ENCODE measurements at regions not wholly inside any gene's neighbourhood (a gene's known extent, or its start where the extent isn't known, plus 50 kb on each side); places are given as distances from the start of the nearest gene placed in this dataset.

DNA sequence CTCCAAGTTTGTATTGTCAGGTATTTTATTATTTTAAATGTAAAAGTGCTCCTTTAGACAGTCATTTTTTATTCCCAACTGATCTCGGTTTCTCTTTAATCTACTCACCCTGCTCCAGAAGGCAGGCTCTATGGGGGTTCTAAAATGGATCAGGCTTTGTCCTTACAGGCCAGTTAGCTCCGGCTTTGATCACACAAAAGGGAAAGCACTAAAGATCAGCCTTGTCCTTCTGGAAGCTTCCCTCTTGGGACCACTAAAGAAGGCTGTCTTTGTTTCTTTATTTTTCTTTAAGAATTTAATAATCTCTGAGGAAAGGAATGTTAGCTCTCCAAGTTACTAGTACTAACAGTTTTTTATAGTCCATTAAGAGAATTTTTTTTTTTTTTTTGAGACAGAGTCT, 560.5 kb upstream of the ZNF717 start:
- no peak for DNase-seq (ENCODE audit: low read depth)

DNA sequence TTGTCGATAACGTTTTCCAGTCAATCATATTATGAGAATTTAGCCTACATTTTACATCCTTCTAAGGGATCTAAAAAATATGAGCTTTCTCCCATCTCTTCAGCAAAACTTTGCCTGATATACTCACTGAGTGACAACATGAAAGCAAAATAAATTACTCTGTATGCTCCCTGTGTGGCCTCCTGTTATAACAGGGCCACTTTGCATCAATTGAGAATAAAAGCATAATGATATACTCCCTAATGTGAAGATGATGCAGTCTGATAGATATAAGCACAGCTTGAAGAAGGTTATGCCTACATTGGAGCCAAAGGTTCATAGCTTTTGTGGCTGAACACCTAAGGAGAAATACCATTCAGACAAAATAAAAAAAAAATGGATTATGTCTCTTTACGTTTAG, 561.3 kb upstream of the ZNF717 start:
- DNase-seq (ENCODE audit: low read depth): no peak

DNA sequence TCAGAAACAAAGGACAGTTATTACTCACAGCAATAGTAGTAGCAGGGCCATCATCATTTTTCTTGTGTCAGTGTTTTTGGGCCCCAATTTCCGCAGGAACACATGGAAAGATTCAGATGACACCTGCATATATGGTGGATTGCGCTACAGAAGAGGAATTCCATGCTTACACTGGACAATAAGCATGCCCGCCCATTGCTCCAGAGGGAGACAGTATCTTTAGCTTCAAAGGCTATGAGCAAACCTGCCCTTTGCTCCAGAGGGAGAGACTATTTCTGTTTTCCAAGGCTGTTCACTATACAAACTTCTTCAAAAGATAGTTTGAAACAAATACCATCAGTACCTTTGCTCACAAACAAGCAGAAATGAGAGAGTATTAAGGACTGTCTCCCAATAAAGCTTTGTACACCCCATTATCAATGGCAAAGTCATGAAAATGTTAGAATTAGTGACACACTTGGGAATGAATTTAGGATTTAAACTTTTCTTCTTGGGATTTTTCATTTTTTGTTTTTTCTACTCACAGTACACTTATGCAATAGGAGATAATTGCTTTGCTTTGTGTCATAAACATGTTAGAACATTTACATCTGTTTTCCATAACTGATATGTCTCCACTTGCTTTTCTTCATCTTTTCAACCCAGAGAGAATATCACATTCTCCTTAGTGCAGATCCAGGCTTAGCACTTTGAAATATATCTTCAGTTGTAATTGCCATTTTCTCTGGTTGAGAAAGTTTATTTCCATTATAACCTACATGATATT, 564.5 kb upstream of the ZNF717 start:
- no peak for DNase-seq (ENCODE audit: low read depth)

DNA sequence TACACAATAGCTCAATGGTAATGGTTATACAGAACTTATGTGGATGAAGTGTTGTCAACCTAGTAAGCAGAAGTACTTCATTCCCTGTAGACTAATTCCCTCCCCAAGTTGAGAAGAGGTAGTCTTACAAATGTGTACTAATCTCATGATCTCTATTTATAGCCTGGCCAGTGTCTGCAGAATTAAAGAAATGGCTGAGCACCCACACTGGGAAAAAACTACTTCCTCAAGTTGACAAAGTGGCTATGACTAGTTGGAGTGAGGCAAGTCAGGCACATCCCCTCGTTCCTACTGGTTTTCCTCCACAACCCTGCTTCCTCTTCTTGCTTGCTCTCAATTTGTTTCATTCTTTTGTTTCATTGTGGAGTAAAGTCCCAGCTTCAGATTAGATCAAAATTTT, 566.7 kb upstream of the ZNF717 start:
- no peak for DNase-seq (ENCODE audit: low read depth)

DNA sequence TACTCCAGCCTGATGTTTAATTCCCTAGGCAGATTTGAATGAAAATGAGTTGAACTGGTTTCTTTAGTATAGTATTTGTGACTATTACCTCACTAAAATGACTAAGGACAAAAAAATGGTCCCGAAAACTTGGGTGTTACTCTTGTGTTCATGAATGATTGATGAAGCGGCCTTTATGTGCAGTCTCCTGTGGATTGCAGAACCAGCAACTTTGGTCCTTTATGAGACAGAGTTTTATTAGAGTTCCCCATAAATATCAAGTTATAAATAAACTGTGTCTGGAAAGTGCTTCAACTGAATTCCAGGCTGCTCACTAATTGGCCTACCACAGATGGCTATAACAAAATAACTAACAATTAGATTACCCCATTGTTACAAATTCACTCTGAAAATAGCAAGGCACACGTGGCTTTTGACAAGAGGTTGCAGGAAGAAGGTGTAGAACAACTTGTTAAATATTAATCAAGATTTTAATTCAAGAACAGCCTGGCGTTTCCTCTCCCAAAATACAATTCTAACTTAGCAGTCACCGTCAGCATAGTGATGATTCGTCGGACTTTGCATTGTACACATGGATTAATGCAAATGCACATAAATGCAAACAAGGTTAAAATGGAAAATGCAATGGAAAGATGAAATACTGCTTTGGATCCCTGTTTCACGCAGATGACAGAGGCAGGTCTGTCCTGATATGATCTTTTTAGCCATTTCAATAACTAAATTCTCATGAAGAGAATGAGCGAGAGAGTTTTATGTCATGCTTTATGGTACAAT, 567.3 kb upstream of the ZNF717 start:
- no peak for DNase-seq (ENCODE audit: low read depth)

DNA sequence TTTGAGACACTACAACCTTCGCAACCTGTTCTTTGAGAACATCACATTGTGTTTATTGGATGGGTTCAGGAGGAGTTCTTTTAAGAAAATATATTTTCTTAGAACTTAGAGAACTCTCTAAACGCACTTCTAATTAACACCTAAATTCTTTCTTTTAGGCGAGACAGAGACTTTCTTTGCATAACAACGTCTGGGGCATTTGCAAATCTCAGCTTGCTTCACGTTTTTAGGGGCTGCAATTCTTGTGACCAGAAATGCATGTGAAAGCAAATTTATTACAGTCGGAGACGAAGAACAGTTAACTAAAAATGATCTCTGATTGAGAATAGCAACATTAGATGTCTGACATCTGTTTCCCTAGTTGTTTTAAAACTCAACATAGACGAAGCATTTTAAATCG, 568.3 kb upstream of the ZNF717 start:
- no peak for DNase-seq (ENCODE audit: low read depth)

DNA sequence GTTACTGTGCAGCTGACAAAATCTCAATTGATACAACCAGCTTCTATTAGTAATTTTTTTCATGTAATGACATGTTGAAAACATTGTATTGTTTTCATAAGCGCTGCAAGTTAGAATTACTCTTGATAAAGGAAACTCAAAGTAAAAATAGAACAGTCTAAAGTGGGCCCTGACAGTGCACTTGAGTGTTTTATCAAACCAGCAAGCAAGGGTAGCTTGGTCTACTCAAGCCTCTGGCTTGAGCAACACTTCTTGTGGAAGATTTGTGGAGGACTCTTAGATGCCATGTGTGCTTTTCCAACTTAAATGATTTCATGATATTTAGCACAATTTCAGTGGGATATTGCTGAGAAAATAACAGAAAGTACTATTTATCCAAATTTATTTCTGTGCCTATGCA, 575.7 kb upstream of the ZNF717 start:
- no peak for DNase-seq (ENCODE audit: low read depth)

DNA sequence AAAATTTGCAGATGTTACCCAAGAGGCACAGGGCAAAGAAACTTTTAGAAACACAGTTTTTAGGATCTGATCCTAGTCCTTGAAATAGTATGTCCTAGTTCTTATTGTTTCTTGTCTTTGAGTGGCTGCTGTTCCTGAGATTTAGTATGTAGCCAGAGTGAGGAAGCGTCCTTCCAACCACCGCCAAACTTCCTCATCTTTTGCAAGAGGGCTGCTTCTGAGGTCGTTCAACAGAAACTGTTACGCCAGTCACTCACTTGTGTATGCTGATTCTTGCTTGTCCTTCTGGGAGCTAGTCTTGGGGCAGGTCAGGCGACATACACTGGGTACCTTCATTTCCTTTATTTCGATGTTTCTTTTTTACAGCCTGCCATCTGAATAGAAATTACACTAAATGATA, 577.3 kb upstream of the ZNF717 start:
- DNase-seq (ENCODE audit: low read depth): no peak

DNA sequence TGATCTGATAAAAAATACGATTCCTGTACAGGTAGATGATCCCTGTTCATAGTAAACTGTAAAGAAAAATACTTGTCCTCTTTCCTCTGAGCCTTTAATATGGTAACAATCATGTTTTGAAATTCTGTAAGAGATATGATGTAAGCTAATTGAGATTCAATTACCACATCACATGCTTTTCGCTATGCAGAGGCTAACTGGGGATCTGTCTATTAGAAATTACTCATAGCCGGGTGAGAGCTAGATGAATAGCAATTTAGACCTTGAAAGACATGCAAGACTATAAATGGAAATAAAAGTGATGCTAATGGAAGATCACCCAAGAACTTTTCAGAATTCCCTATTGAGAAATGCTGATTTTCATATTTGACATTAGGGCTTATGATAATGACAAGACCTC, 579.9 kb upstream of the ZNF717 start:
- no peak for DNase-seq (ENCODE audit: low read depth)

DNA sequence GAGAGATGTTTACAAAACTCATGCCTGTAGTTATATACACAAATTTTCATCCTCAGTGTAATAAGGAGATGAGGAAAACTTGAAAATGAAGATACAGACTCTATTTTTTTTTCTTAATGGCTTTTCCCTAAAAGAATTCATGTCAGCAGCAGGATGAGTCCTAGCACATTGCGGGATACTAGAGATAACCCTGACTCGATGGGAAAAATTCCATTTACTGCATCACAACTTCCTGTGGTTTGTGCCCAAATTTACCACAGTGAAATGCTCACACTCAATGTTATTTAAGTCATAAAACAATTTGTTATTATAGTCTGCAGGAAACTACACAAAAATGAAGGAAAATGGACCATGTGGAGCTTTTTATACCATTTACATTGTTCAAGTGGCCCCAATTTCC, 581.9 kb upstream of the ZNF717 start:
- DNase-seq (ENCODE audit: low read depth): no peak

DNA sequence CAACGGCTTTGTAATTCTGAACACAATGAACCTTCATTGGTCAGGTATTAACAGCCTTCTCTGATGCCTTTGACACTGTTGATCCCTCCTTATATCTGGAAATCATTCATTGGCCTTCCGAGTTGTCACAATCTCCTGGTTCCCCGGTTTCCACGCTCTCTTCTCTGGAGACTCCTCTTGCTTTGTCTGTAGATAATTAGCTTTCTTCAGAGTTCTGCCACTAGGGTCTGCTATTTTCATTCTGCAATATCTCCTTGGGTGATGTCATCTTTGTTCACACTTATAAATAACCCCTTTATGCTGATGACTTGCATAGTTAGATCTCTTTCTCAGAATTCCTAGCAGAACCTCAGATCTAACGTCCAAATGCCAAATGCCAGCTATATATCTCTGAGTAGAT, 583.8 kb upstream of the ZNF717 start:
- peak; percentile 5 for DNase-seq (ENCODE audit: low read depth)

DNA sequence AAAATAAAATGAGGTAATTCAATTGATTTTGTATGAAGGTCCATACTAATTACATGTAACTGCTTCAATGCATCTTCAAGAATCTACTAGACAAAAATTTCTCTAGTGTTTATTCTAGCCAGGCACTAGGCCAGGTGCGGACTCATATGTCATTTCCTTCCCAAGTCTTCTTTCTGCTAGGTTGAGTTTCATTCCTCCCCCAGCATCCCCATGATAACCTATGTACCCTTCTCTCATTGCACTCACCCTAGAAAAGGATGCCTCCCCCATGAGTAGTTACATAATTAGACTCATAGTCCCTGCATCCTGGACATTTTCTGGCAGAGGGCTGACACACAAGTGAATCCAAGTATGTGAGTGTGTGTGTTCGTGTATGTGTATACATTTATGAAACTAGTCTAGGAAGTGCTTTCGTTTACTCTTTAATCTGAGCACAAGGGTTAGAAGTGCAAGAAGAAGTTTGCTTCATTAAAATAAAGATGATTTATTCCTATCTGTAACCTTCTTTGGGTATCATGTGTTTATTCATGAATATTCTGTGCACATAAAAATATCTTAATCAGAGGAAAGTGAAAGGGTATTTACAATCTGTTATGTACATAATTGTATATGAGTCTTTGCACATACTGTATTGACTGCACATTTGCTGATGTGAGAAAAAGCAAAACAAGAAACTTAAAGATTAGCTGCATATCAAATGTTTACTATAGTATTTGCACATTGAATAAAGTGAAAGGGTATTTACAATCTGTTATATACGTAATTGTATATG, 585.6 kb upstream of the ZNF717 start:
- no peak for DNase-seq (ENCODE audit: low read depth)

DNA sequence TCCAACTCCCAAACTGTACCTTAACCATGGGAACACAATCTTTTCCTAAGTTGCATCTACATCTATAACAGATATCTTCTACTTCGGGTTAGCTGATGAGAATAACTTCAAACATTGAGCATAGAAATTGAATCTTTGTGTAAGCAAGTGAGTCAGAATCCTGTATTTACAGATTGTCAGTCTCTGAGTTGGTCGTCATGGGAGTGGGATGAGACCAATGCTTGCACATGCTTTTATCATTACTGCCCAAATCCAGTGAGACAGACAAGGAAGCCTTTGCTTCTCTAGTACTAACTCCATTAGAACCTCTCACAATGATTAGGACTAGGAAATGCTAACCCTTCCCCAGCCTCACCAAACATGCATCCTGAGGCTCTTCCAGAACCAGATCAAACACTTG, 587.1 kb upstream of the ZNF717 start:
- no peak for DNase-seq (ENCODE audit: low read depth)

DNA sequence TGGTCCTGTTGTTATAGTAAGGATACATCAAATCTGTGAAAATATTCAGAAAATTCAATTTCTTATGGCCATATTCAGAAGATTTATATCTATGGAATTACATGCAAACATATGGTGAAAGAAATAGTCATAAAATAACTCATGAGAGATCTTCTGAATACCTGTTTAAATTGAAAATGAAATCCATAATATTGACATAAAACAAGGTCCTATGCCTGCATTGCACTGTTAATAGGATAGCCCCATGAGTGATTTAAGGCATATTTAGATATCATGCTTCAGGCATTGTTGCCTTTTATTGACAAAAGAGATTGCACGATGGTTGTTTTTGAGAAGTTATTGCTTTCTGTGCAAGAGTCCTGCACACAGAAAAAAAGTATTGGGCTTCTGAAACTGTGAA, 591.7 kb upstream of the ZNF717 start:
- DNase-seq (ENCODE audit: low read depth): no peak

DNA sequence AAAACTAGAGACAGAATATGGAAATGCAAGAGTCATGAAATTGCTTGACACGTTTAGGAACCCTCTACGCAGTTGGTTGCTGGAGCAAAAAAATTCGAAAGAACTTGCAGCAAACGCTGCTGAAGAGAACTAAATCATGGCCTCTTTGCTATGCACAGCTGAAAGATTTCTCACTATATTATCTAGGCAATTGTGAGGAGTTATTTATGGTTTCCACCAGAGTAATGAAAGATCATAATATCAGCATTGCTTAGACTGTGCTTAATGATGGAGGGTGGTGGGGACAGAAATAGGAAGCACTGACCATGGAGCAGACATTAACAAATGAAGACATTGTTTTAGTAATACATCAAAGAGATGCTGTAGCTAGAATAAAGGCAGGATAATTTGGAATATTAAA, 593.4 kb upstream of the ZNF717 start:
- no peak for DNase-seq (ENCODE audit: low read depth)

DNA sequence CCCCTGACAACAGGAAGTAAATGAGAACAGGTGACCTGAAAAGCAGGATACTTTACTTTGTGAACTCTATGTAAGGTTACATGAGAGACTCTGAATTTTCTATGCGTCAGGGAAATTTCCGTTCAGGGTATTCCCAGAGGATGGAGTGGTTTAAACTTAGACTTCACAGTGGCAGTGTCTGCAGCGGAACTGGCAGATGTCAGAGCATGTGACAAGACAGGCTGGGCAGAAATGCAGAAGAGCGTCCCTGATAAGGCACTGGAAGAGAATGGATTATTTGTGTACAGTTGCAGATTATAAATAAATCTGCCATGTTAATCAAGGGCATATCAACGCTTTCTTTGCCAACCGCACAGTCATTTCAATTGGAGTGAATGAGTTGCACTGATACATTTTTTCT, 598.4 kb upstream of the ZNF717 start:
- DNase-seq (ENCODE audit: low read depth): no peak

DNA sequence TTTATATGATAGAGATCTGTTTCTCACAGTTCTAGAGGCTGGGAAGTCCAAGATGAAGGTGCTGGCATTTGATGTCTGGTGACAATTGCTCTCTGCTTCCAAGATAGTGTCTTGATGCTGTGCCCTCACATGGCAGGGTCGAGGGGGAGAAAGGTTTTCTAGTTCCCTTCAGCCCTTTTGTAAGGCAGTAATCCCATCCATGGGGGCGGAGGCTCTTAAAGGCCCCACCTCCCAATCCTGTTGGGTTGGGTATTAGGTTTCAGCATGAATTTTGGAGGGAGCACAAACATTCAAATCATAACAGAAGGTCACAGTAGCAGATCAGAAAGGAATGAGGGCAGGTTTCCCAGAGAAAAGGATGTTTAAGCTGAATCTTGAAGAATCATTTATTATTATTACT, 601.7 kb upstream of the ZNF717 start:
- no peak for DNase-seq (ENCODE audit: low read depth)

DNA sequence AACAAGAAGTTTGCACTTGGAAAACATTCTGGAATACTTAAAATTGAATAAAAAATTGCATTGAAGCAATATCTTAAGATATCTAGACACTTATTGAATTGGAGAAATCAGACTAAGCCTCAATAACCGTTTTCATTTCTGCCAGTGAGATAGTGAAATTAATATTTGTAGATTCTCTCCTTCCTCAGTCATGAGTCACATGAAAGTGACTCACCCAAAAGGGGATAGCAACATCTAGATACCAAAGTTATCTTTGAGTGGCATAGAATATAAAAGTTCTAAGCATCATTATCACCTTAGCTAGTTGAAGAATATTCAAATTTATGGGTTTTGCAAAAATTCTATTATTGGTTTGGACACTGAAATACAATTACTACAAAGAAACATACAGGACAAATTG, 614.8 kb upstream of the ZNF717 start:
- no peak for DNase-seq (ENCODE audit: low read depth)

DNA sequence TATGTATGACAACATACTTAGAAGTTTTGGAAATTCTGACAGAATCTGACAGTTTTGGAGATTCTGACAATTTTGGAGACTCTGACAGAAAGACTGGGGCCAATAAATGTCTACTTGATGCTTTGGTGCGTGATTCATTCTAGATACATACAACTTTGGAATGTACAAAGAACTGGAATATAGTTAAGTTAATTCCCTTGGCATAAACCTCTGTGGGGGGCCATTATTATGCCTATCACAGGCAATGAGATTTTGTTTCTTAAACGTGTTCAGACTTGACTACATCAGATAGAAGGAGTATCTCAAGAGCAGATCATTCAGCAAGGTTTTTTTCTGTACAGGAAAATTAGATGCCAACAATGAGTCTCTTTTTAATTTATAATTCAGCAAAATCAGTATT, 617.6 kb upstream of the ZNF717 start:
- no peak for DNase-seq (ENCODE audit: low read depth)

DNA sequence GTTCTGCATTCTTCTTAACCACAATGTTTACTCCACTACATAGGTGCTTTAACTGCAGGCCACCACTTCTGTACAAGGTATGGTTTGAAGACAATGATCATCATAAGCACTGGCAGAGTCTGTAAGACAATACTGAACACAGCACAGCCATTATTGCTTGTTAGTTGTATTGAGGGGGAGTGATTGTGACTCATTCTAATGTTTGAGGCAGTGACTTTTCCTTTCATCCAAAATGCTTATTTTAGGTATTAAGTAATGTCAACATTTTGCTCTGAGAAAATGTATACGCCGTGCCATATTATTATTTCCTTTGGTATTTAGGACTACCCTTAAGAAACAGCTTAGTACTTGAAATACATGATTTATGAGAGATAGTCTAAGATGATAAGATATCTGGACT, 618.2 kb upstream of the ZNF717 start:
- DNase-seq (ENCODE audit: low read depth): no peak

DNA sequence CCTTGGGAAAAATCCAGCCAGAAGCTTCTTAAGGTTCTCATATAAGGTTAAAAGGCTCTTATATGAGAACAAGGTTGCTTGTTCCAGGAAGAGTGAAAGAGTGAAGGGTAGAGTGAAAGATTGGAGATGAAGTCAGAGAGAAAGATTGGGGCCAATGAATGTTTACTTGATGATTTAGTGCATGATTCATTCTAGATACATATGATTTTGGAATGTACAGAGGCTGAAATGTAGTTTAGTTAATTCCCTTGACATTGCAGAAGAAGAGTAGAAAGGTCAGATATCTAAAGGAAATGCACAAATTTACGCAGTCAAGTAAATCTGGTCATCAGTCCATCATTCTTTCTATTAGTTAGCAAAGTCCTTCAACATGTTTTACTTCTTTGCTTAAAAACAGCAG, 619.8 kb upstream of the ZNF717 start:
- DNase-seq (ENCODE audit: low read depth): no peak

DNA sequence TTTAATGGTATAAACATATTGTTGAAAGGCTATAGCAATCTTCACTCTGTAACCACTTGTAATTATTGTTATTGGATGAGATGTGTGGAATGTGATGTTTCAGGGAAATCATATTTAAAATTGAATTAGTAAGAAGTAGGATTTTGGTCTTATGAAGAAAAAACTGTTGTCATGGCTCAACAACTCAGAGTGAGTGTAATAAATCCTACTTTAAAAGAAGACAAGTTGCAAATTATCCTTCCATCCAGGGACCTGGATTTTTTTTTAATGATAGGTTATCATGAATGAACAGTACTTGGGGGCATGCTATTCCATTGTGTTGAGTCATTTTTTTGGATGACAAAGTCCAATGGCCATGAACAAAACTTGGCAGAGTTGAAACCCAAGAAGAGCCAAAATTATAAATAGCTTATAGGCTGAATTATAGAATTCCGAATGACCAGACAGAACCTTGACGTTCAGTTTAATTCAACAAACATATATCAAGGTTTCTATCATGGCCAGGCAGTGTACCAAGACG, 625.5 kb upstream of the ZNF717 start:
- DNase-seq (ENCODE audit: low read depth): no peak

Data from LHCN-M2 (cell line).